HCT116 (cell line): ENCODE measurements at regions not wholly inside any gene's neighbourhood (a gene's known extent, or its start where the extent isn't known, plus 50 kb on each side); places are given as distances from the start of the nearest gene placed in this dataset.

ENCODE experiments used
- ATAC-seq: fragments of 200-7000 bp; cut with Tn5 transposase; 2 replicates; pipeline ENCODE4 v1.9.1; 2020; ENCODE audit warnings: mild to moderate bottlenecking, moderate library complexity
- BruUV-seq: library from RNA; stranded (reverse); fragments of 400-500 nt; replicated peaks from 2 replicates; lab custom pipeline; 2021; lab: Mats Ljungman, UMichigan
- CTCF ChIA-PET: fragments of 300-600 bp; sonication (Branson Sonifier 250); formaldehyde crosslinking; loops from one replicate; lab custom pipeline; 2021; ENCODE audit warnings: antibody characterized with exemption; lab: Charles Lee
- POLR2A ChIA-PET: fragments of 300-600, 350-600 bp; sonication (Branson Sonifier 250); formaldehyde crosslinking; loops from one replicate; lab custom pipeline; 2021; ENCODE audit warnings: antibody characterized with exemption; lab: Charles Lee
- RAD21 ChIA-PET, 2 experiments: fragments of 300-600 bp; sonication (Branson Sonifier 250); formaldehyde crosslinking; loops; one replicate each; lab custom pipeline; 2023; ENCODE audit warnings: low total read pairs in 2 of 2; ENCODE audit not compliant: uncharacterized antibody in 2 of 2, unreplicated experiment in 2 of 2, low non-redundant PET in 1 of 2; lab: Charles Lee
- DNase-seq: peaks from one replicate; pipeline ENCODE4 v3.0.0-alpha.2; 2010; ENCODE audit warnings: low read depth, low spot score
- H2AFZ ChIP-seq: fragments of 200-600 bp; shearing (Covaris generic), sonication (generic); 2 replicates; pipeline ENCODE4 v1.6.1; 2017; ENCODE audit warnings: low read depth, mixed run types, mixed read lengths, antibody characterized with exemption, low read length; ENCODE audit not compliant: poor library complexity, severe bottlenecking
- H3K27ac ChIP-seq: 2 replicates; pipeline ENCODE4 v1.5.1; 2012; ENCODE audit warnings: low read depth, low read length
- H3K27me3 ChIP-seq: fragments of 200-600 bp; sonication (generic); 2 replicates; pipeline ENCODE4 v1.6.1; 2016; ENCODE audit warnings: mixed run types, low read length, mixed read lengths; ENCODE audit not compliant: insufficient read depth
- H3K36me3 ChIP-seq, 2 experiments: fragments of 200-500 bp in 1 of 2; fragments of 200-600 bp in 1 of 2; sonication (Bioruptor generic) in 1 of 2; sonication (generic) in 1 of 2; 2 replicates each; pipeline versions ENCODE4 v1.5.1 to v1.6.1; 2014 to 2016; ENCODE audit warnings: low read length in 2 of 2, inconsistent platforms in 1 of 2, mixed read lengths in 1 of 2, mixed run types in 1 of 2; ENCODE audit not compliant: insufficient read depth in 2 of 2, control insufficient read depth in 1 of 2
- H3K4me1 ChIP-seq, 2 experiments: fragments of 200-600 bp in 1 of 2; sonication (generic) in 1 of 2; 2 replicates each; pipeline versions ENCODE4 v1.5.1 to v1.6.1; 2012 to 2017; ENCODE audit warnings: low read length in 2 of 2, inconsistent platforms in 1 of 2, mild to moderate bottlenecking in 1 of 2, mixed read lengths in 1 of 2, mixed run types in 1 of 2, moderate library complexity in 1 of 2; ENCODE audit not compliant: insufficient read depth in 2 of 2, control insufficient read depth in 1 of 2
- H3K4me2 ChIP-seq: fragments of 200-600 bp; sonication (generic); 2 replicates; pipeline ENCODE4 v1.6.1; 2017; ENCODE audit warnings: mixed run types, low read length, mixed read lengths
- H3K4me3 ChIP-seq, 2 experiments: fragments of 200-600 bp in 1 of 2; sonication (generic) in 1 of 2; replicated peaks in 1 of 2; 2 replicates each; pipeline ENCODE4 v1.5.1; 2011 to 2016; ENCODE audit warnings: low read length in 2 of 2, control low read depth in 1 of 2, low read depth in 1 of 2, mild to moderate bottlenecking in 1 of 2, mixed read lengths in 1 of 2, mixed run types in 1 of 2
- H3K79me2 ChIP-seq: fragments of 200-600 bp; sonication (generic); 2 replicates; pipeline ENCODE4 v1.6.1; 2017; ENCODE audit warnings: mild to moderate bottlenecking, mixed run types, low read length, moderate library complexity, mixed read lengths; ENCODE audit not compliant: insufficient read depth
- H3K9ac ChIP-seq: fragments of 200-600 bp; sonication (generic); 2 replicates; pipeline ENCODE4 v1.6.1; 2016; ENCODE audit warnings: low read length, mixed read lengths
- H3K9me2 ChIP-seq: fragments of 200-600 bp; sonication (generic), shearing (Covaris generic); 2 replicates; pipeline ENCODE4 v1.6.1; 2017; ENCODE audit warnings: mixed run types, mild to moderate bottlenecking, moderate library complexity; ENCODE audit not compliant: insufficient read depth
- H3K9me3 ChIP-seq, 2 experiments: fragments of 200-500 bp in 1 of 2; fragments of 200-600 bp in 1 of 2; sonication (Bioruptor generic) in 1 of 2; sonication (generic) in 1 of 2; 2 replicates each; pipeline ENCODE4 v1.6.1; 2014 to 2017; ENCODE audit warnings: low read length in 2 of 2, mixed read lengths in 2 of 2, inconsistent platforms in 1 of 2, low read depth in 1 of 2, mild to moderate bottlenecking in 1 of 2, mixed run types in 1 of 2, moderate library complexity in 1 of 2; ENCODE audit not compliant: control insufficient read depth in 1 of 2, insufficient read depth in 1 of 2
- H4K20me1 ChIP-seq: fragments of 200-600 bp; sonication (generic), shearing (Covaris generic); 2 replicates; pipeline ENCODE4 v1.6.1; 2017; ENCODE audit warnings: mixed run types, mild to moderate bottlenecking, moderate library complexity; ENCODE audit not compliant: insufficient read depth
- CBX3 ChIP-seq: IDR thresholded peaks from 2 replicates; pipeline ENCODE4 v1.6.1; 2012; ENCODE audit warnings: low read depth
- CTCF ChIP-seq, 3 experiments: fragments of 200-600 bp in 1 of 3; sonication (generic) in 1 of 3; IDR thresholded peaks in 2 of 3; conservative IDR thresholded peaks in 1 of 3; 2 replicates each; pipeline ENCODE4 v1.5.1; 2012 to 2017; ENCODE audit warnings: low read depth in 2 of 3, low read length in 2 of 3, antibody characterized with exemption in 1 of 3, borderline replicate concordance in 1 of 3, control low read depth in 1 of 3, mild to moderate bottlenecking in 1 of 3, mixed read lengths in 1 of 3, mixed run types in 1 of 3, moderate library complexity in 1 of 3; ENCODE audit not compliant: insufficient read depth in 1 of 3
- EGR1 ChIP-seq: IDR thresholded peaks from 2 replicates; pipeline ENCODE4 v1.6.1; 2012; ENCODE audit warnings: low read depth
- EZH2 ChIP-seq: fragments of 200-600 bp; sonication (generic); IDR thresholded peaks from 2 replicates; pipeline ENCODE4 v1.6.1; 2017; ENCODE audit warnings: antibody characterized with exemption, mixed run types
- MAX ChIP-seq: IDR thresholded peaks from 2 replicates; pipeline ENCODE4 v1.6.1; 2012
- POLR2AphosphoS5 ChIP-seq: IDR thresholded peaks from 2 replicates; pipeline ENCODE4 v1.6.1; 2011; ENCODE audit warnings: mild to moderate bottlenecking, low read depth, low read length, moderate library complexity
- YY1 ChIP-seq: IDR thresholded peaks from 2 replicates; pipeline ENCODE4 v1.6.1; 2011; ENCODE audit warnings: low read length, low read depth, moderate library complexity, mild to moderate bottlenecking; ENCODE audit not compliant: insufficient replicate concordance; ENCODE audit errors: extremely low read depth
- ZBTB33 ChIP-seq: IDR thresholded peaks from 2 replicates; pipeline ENCODE4 v1.6.1; 2011; ENCODE audit warnings: mild to moderate bottlenecking, low read length, moderate library complexity; ENCODE audit not compliant: insufficient replicate concordance; ENCODE audit errors: extremely low read depth
- ZFX ChIP-seq: fragments of 450-650 bp; IDR thresholded peaks from 2 replicates; pipeline ENCODE4 v1.6.1; 2017
- ZNF274 ChIP-seq: fragments of 200-500 bp; sonication (Bioruptor generic); IDR thresholded peaks from 2 replicates; pipeline ENCODE4 v1.6.1; 2014; ENCODE audit warnings: mild to moderate bottlenecking, low read depth, low read length, inconsistent platforms
- intact Hi-C: fragments of 100-400 bp; cut with micrococcal nuclease; formaldehyde crosslinking; loops from 2 replicates; pipeline ENCODE4 v1.10.0; 2022

- Histone ChIP-seq H3K4me1 (no peaks in the 10 kb centered on the region), H3K79me2 (no peaks in the 10 kb centered on the region), H3K27ac (no peak overlapping the region), H3K36me3 (no peaks in the 10 kb centered on the region), H3K9me2 (no peaks in the 10 kb centered on the region), H3K9ac (no peak overlapping the region), H4K20me1 (no peaks in the 10 kb centered on the region), H3K4me3 (no peak overlapping the region), H3K27me3 (no peaks in the 10 kb centered on the region), H2AFZ (no peak overlapping the region), H3K4me2 (no peak overlapping the region), H3K9me3 (no peaks in the 10 kb centered on the region)
- TF ChIP-seq EZH2, result no peak
- no peak for TF ChIP-seq ZNF274
- TF ChIP-seq ZBTB33, result no peak
- TF ChIP-seq YY1, result no peak
- no peak for TF ChIP-seq POLR2AphosphoS5
- no peak for TF ChIP-seq CBX3
- no peak for TF ChIP-seq CTCF (IDR thresholded peaks at IDR 0.05 in 2 of 3, conservative IDR thresholded peaks at IDR 0.05 in 1 of 3; ENCODE audit: borderline replicate concordance in 1 of 3, insufficient read depth in 1 of 3, low read depth in 2 of 3, low read length in 2 of 3)
- no peak for TF ChIP-seq MAX
- TF ChIP-seq ZFX, result no peak
- no peak for TF ChIP-seq EGR1
- no TSS peak for BruUV-seq
- ATAC-seq (no peak), DNase-seq (no peak)
- RAD21 ChIA-PET, result no interaction called here
- CTCF ChIA-PET, result no interaction called here
- POLR2A ChIA-PET, result no interaction called here
- intact Hi-C loops, result no loop called here
Measured at GRCh38 chr6:144462058-144462457, 176.9 kb downstream of the UTRN start.
